Loucy (cell line): ENCODE measurements at regions not wholly inside any gene's neighbourhood (a gene's known extent, or its start where the extent isn't known, plus 50 kb on each side); places are given as distances from the start of the nearest gene placed in this dataset.

Experiments
- H2AFZ ChIP-seq: fragments of 200-600 bp; sonication (generic); 2 replicates; pipeline ENCODE4 v1.6.0; 2016; ENCODE audit warnings: antibody characterized with exemption, mild to moderate bottlenecking, low read length, moderate library complexity
- H3F3A ChIP-seq: fragments of 200-600 bp; 2 replicates; pipeline ENCODE4 v1.6.0; 2016; ENCODE audit warnings: antibody characterized with exemption, low read depth, mild to moderate bottlenecking
- H3K27me3 ChIP-seq: fragments of 200-600 bp; sonication (generic); 2 replicates; pipeline ENCODE4 v1.6.1; 2014; ENCODE audit warnings: low read length, mild to moderate bottlenecking; ENCODE audit not compliant: insufficient read depth, poor library complexity, severe bottlenecking
- H3K36me3 ChIP-seq: fragments of 200-600 bp; sonication (generic); 2 replicates; pipeline ENCODE4 v1.6.1; 2016; ENCODE audit warnings: low read length; ENCODE audit not compliant: insufficient read depth
- H3K4me1 ChIP-seq: fragments of 200-600 bp; sonication (generic); 2 replicates; pipeline ENCODE4 v1.5.1; 2014; ENCODE audit warnings: low read length, mild to moderate bottlenecking; ENCODE audit not compliant: insufficient read depth, poor library complexity, severe bottlenecking
- H3K4me2 ChIP-seq: fragments of 200-600 bp; sonication (generic); 2 replicates; pipeline ENCODE4 v1.6.0; 2014; ENCODE audit warnings: antibody characterized with exemption, low read length, low read depth, mild to moderate bottlenecking; ENCODE audit not compliant: poor library complexity, severe bottlenecking
- H3K4me3 ChIP-seq: fragments of 200-600 bp; sonication (generic); 2 replicates; pipeline ENCODE4 v1.5.1; 2014; ENCODE audit warnings: low read length, mild to moderate bottlenecking, mixed read lengths; ENCODE audit not compliant: poor library complexity, severe bottlenecking
- H3K79me2 ChIP-seq: fragments of 200-600 bp; sonication (generic); 2 replicates; pipeline ENCODE4 v1.6.1; 2014; ENCODE audit warnings: low read length; ENCODE audit not compliant: insufficient read depth
- H3K9ac ChIP-seq: fragments of 200-600 bp; sonication (generic); 2 replicates; pipeline ENCODE4 v1.6.0; 2014; ENCODE audit warnings: mild to moderate bottlenecking, low read depth, low read length, moderate library complexity; ENCODE audit not compliant: poor library complexity, severe bottlenecking
- H3K9me2 ChIP-seq: fragments of 200-600 bp; sonication (generic); replicated peaks from 2 replicates; pipeline ENCODE4 v1.6.1; 2016; ENCODE audit warnings: low read depth, low read length, mixed read lengths
- H3K9me3 ChIP-seq: fragments of 200-600 bp; sonication (generic); 2 replicates; pipeline ENCODE4 v1.6.1; 2014; ENCODE audit warnings: mild to moderate bottlenecking, antibody characterized with exemption, low read length, low read depth; ENCODE audit not compliant: insufficient read depth
- H4K20me1 ChIP-seq: fragments of 200-600 bp; sonication (generic); 2 replicates; pipeline ENCODE4 v1.6.0; 2014; ENCODE audit warnings: antibody characterized with exemption, low read length, mild to moderate bottlenecking; ENCODE audit not compliant: insufficient read depth, poor library complexity, severe bottlenecking
- EZH2phosphoT487 ChIP-seq: fragments of 200-600 bp; IDR thresholded peaks from 2 replicates; pipeline ENCODE4 v1.6.1; 2018; ENCODE audit warnings: antibody characterized with exemption, mild to moderate bottlenecking, moderate library complexity, borderline replicate concordance
- TF ChIP-seq, protein P1 (sequence below): fragments of 200-600 bp; sonication (generic); conservative IDR thresholded peaks from 2 replicates; pipeline ENCODE4 v1.5.1; 2014; ENCODE audit warnings: mild to moderate bottlenecking, antibody characterized with exemption, low read length

GRCh38 chr4:171717231-171717741, 95.9 kb upstream of the GALNTL6 start:
- H3K79me2 ChIP-seq = no peaks in the 10 kb centered on the region
- no peak overlapping the region for H3K4me3 ChIP-seq
- H3K9ac ChIP-seq = no peak overlapping the region
- no peaks in the 10 kb centered on the region for H3F3A ChIP-seq
- no peaks in the 10 kb centered on the region; the same call in 1 of the 2 replicates for H3K9me3 ChIP-seq
- TF ChIP-seq EZH2phosphoT487 = no peak
- TF ChIP-seq, protein P1, sequence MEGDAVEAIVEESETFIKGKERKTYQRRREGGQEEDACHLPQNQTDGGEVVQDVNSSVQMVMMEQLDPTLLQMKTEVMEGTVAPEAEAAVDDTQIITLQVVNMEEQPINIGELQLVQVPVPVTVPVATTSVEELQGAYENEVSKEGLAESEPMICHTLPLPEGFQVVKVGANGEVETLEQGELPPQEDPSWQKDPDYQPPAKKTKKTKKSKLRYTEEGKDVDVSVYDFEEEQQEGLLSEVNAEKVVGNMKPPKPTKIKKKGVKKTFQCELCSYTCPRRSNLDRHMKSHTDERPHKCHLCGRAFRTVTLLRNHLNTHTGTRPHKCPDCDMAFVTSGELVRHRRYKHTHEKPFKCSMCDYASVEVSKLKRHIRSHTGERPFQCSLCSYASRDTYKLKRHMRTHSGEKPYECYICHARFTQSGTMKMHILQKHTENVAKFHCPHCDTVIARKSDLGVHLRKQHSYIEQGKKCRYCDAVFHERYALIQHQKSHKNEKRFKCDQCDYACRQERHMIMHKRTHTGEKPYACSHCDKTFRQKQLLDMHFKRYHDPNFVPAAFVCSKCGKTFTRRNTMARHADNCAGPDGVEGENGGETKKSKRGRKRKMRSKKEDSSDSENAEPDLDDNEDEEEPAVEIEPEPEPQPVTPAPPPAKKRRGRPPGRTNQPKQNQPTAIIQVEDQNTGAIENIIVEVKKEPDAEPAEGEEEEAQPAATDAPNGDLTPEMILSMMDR = no peak
- H3K27me3 ChIP-seq = no peaks in the 10 kb centered on the region
- H4K20me1 ChIP-seq = no peaks in the 10 kb centered on the region
- no peaks in the 10 kb centered on the region for H3K9me2 ChIP-seq
- no peak overlapping the region for H2AFZ ChIP-seq
- no peaks in the 10 kb centered on the region for H3K4me1 ChIP-seq
- H3K36me3 ChIP-seq = no peaks in the 10 kb centered on the region
- no peak overlapping the region for H3K4me2 ChIP-seq

DNA sequence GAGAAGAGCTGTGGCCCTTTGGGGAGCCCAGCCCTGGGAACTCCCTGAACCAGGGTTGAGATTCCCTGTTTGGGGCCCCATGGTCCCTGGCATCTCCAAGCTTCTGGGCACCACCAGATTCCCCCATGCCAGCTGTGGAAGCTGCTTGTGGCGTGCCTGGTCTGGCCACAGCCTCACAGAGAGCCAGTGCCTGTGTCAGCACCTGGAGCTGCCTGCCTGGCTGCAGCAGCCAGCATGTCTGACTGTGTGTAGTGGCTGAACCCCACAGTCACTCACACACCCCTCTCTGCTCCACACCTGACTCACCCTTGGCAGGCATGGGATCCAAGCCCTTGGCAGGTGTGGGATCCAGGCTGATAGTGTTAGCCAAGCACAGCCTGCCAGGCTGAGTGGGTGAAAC, 97.2 kb upstream of the GALNTL6 start:
- Histone ChIP-seq H3K4me2 (no peak overlapping the region), H3K79me2 (no peaks in the 10 kb centered on the region), H3K36me3 (no peaks in the 10 kb centered on the region), H2AFZ (no peak overlapping the region), H3K4me1 (no peaks in the 10 kb centered on the region), H3F3A (no peaks in the 10 kb centered on the region), H3K27me3 (no peaks in the 10 kb centered on the region), H3K9me3 (no peaks in the 10 kb centered on the region; the same call in 1 of the 2 replicates), H3K9me2 (no peaks in the 10 kb centered on the region), H4K20me1 (no peaks in the 10 kb centered on the region), H3K9ac (no peak overlapping the region), H3K4me3 (no peak overlapping the region)
- TF ChIP-seq, protein P1 = no peak
- no peak for TF ChIP-seq EZH2phosphoT487

DNA sequence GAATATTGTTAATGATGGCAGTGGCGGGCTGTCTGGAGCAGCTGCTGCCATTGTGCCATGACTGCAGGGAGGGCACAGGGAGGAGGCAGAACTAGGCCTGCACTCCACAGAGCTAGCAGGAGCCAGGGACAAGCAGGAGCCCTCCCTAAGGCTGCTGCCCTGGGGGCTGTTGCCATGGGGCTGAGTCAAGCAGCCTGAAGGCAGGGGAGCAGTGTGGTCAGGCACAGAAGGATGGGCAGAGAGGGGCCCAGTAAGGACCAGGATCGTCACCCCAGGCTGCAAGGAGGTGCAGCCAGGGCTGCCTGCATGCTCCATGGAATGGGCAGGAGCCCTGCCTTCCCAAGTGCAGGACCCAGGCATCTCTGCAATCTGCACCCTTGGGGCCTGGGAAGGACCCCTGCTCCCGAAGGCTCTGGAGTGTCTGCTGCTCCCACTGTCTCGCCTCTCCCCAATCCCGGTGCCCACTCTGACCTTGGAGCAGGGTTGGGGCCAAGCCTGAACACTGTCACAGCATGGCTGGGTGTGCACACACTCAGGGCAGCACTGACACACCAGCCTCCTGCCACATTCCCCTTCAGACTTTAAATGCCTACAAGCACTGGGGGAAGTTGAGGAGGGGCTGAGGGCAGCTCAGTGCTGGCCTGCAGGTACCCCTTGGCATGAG, 98.3 kb upstream of the GALNTL6 start:
- Histone ChIP-seq H3K79me2 (no peaks in the 10 kb centered on the region), H2AFZ (no peak overlapping the region), H4K20me1 (no peaks in the 10 kb centered on the region), H3K9me2 (no peaks in the 10 kb centered on the region), H3K36me3 (no peaks in the 10 kb centered on the region), H3K4me3 (no peak overlapping the region), H3K4me1 (no peaks in the 10 kb centered on the region), H3K9ac (no peak overlapping the region), H3K9me3 (no peaks in the 10 kb centered on the region; the same call in 1 of the 2 replicates), H3K27me3 (no peaks in the 10 kb centered on the region), H3F3A (no peaks in the 10 kb centered on the region), H3K4me2 (no peak overlapping the region)
- TF ChIP-seq EZH2phosphoT487 = no peak
- TF ChIP-seq, protein P1 = no peak
